ENCODE measurements at regions not wholly inside any gene's neighbourhood (a gene's known extent, or its start where the extent isn't known, plus 50 kb on each side); places are given as distances from the start of the nearest gene placed in this dataset.

GRCh38 chr2:186968277-186968676, 119.3 kb upstream of the ZSWIM2 start:
- TF ChIP-seq CTCF (tag by site-specific recombination; IDR thresholded peaks at IDR 0.05) (no peak), PATZ1 (tag by site-specific recombination; IDR thresholded peaks at IDR 0.05) (no peak), ZNF184 (tag by site-specific recombination; IDR thresholded peaks at IDR 0.05) (no peak), ZNF335 (tag by site-specific recombination; conservative IDR thresholded peaks at IDR 0.05) (no peak), ZNF548 (tag by site-specific recombination; IDR thresholded peaks at IDR 0.05) (no peak), WT1 (tag by site-specific recombination; IDR thresholded peaks at IDR 0.05) (no peak), ZNF529 (tag by site-specific recombination; IDR thresholded peaks at IDR 0.05; ENCODE audit: insufficient replicate concordance) (no peak), ZNF350 (tag by site-specific recombination; IDR thresholded peaks at IDR 0.05) (no peak)

Measured in HEK293 (cell line).